Lung (tissue), 11 donors: ENCODE measurements at regions not wholly inside any gene's neighbourhood (a gene's known extent, or its start where the extent isn't known, plus 50 kb on each side); places are given as distances from the start of the nearest gene placed in this dataset.

Experiments
- ATAC-seq: fragments of 200-7000 bp; cut with Tn5 transposase; one replicate; pipeline ENCODE4 v1.9.1; 2020; ENCODE audit warnings: moderate number of reproducible peaks; ENCODE audit not compliant: insufficient read depth, low FRiP score
- DNase-seq, 3 donors: peaks; one replicate each; pipeline ENCODE4 v3.0.0-alpha.2; 2013 to 2017
- H3K27ac ChIP-seq, 2 donors: one replicate each; pipeline ENCODE4 v1.5.1; 2013; ENCODE audit warnings: mild to moderate bottlenecking in 2 of 2, moderate library complexity in 2 of 2, control low read depth in 1 of 2, inconsistent platforms in 1 of 2, low read depth in 1 of 2, low read length in 1 of 2
- H3K27me3 ChIP-seq, 3 donors: one replicate each; pipeline ENCODE4 v1.5.1; 2013; ENCODE audit warnings: low read length in 2 of 3; ENCODE audit not compliant: control insufficient read depth in 3 of 3, insufficient read depth in 3 of 3
- H3K36me3 ChIP-seq, 4 donors: one replicate each; pipeline ENCODE4 v1.5.1; 2013; ENCODE audit warnings: low read length in 4 of 4, mild to moderate bottlenecking in 1 of 4, moderate library complexity in 1 of 4; ENCODE audit not compliant: control insufficient read depth in 4 of 4, insufficient read depth in 4 of 4
- H3K4me1 ChIP-seq, 5 donors: one replicate each; pipeline ENCODE4 v1.5.1; 2013; ENCODE audit warnings: low read length in 5 of 5, mild to moderate bottlenecking in 2 of 5, moderate library complexity in 1 of 5; ENCODE audit not compliant: control insufficient read depth in 5 of 5, insufficient read depth in 5 of 5
- H3K4me3 ChIP-seq: one replicate; pipeline ENCODE4 v1.5.1; 2013; ENCODE audit warnings: mild to moderate bottlenecking, control low read depth, moderate library complexity
- H3K9ac ChIP-seq, 2 donors: one replicate each; pipeline ENCODE4 v1.5.1; 2013; ENCODE audit warnings: low read length in 2 of 2, control low read depth in 1 of 2; ENCODE audit not compliant: insufficient read depth in 1 of 2
- H3K9me3 ChIP-seq, 4 donors: one replicate each; pipeline ENCODE4 v1.5.1; 2013; ENCODE audit warnings: low read length in 3 of 4, mild to moderate bottlenecking in 1 of 4, moderate library complexity in 1 of 4; ENCODE audit not compliant: control insufficient read depth in 4 of 4, insufficient read depth in 3 of 4
- WGBS, 2 donors: extraction: QIAGEN DNeasy Blood & Tissue Kit; methylation state at CpG; one replicate each; pipeline ENCODE4 v1.1.7; 2013; 5-methylcytosine and 5-hydroxymethylcytosine counted together
- TF ChIP-seq, protein P1 (sequence below): IDR thresholded peaks from 2 replicates; pipeline ENCODE4 v1.5.1; 2012; ENCODE audit warnings: mild to moderate bottlenecking; ENCODE audit errors: control extremely low read depth, extremely low read depth
- donor health status: control.
- donor health status: control.
- donor health status: Bipolar disorder and iron deficiency.
- donor health status: healthy.
- donor health status: DM: yes; HTN: yes; CAD: no.

DNA sequence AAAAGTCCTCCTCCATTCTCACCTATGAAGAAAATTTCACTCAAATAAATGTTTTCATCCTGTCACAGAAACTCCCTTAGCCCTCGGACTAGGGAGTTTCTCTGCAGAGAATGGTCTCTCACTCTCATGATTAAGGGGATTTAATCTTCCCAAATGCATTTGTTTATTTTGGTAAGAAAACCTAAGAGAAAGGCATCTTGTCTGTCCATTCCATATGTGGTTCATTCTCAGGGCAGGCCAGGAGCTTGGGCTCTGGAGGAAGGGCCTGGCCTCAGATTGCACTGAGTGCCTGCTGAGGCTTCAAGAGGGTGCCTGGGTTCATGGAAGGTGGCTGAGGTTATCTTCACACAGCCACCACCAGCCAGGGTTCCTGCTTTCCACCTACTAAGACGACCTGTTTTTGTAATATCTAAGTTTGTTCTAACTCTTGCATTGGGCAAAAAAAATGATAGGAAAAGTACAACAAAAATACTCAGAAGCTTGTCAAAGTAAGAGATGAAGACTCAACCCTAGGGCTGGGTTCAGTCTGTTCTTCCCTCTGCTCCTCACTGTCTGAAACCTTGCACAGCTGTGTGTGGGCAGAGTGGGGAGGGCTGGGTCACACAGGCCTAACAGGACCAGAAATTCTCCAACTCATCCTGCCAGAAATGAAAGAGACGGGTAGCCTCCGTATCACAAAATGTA, 186.7 kb downstream of the CXCL12 start:
- DNase-seq (no peak), ATAC-seq (no peak)
- WGBS, 2 donors = 76 to 81% methylated on average over 4 of the region's 4 CpGs
- no peak overlapping the region for H3K4me3 ChIP-seq
- TF ChIP-seq, protein P1, sequence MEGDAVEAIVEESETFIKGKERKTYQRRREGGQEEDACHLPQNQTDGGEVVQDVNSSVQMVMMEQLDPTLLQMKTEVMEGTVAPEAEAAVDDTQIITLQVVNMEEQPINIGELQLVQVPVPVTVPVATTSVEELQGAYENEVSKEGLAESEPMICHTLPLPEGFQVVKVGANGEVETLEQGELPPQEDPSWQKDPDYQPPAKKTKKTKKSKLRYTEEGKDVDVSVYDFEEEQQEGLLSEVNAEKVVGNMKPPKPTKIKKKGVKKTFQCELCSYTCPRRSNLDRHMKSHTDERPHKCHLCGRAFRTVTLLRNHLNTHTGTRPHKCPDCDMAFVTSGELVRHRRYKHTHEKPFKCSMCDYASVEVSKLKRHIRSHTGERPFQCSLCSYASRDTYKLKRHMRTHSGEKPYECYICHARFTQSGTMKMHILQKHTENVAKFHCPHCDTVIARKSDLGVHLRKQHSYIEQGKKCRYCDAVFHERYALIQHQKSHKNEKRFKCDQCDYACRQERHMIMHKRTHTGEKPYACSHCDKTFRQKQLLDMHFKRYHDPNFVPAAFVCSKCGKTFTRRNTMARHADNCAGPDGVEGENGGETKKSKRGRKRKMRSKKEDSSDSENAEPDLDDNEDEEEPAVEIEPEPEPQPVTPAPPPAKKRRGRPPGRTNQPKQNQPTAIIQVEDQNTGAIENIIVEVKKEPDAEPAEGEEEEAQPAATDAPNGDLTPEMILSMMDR = no peak
- H3K27ac ChIP-seq = no peak overlapping the region
- H3K4me1 ChIP-seq = peaks cover 0 to 4% (median 0%) of the 10 kb centered on the region in 5 donors
- no peaks in the 10 kb centered on the region for H3K27me3 ChIP-seq
- H3K36me3 ChIP-seq = no peaks in the 10 kb centered on the region
- H3K9me3 ChIP-seq = no peaks in the 10 kb centered on the region
- H3K9ac ChIP-seq = no peak overlapping the region

DNA sequence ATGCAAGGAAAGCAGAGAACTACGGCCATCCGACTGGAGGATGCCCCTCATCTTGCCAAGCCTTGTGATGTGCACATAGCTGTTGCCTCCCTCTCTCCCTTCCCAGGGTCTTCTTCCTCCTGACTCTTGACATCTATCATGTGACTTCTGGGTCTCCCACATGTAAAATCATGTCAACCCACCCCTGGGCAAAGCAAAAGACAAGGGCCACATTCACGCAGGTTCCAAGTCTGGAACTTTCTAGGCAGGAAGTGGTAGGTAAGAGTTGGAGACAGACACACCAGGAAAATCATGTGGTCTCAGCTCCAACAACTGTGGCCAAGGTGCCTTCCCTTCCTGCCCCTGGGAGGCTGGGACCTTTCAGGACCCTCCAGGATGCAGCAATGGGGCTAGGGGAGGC, 187.3 kb downstream of the CXCL12 start:
- Histone ChIP-seq H3K36me3 (no peaks in the 10 kb centered on the region), H3K4me3 (no peak overlapping the region), H3K9me3 (no peaks in the 10 kb centered on the region), H3K4me1 (peaks cover 0 to 4% (median 0%) of the 10 kb centered on the region in 5 donors), H3K27ac (no peak overlapping the region), H3K9ac (no peak overlapping the region), H3K27me3 (no peaks in the 10 kb centered on the region)
- TF ChIP-seq, protein P1 = no peak
- 95 to 99% methylated on average over 3 of the region's 3 CpGs for WGBS, 2 donors
- no peak for ATAC-seq
- DNase-seq = no peak

DNA sequence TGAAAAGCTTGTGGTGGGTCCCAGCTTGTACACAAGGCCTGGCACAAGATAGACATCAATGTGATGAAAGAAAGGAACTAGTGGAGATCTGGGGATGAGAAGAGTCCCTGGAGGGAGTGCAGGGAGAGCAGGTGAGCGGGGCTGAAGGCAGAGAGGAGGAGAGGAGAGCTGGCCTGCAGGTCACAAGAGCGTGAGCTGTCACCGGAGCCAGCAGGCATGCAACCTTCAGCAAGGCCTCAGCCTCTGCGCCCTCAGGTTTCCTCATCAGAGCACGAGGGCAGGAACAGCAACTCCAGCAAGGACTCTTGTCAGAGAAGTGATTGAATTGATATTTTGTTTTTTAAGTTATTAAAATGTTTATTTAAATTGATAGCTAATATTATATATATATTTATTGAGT, 188.6 kb downstream of the CXCL12 start:
- no peak overlapping the region for H3K27ac ChIP-seq
- no peak for ATAC-seq
- H3K9ac ChIP-seq = no peak overlapping the region
- 91 to 94% methylated on average over 5 of the region's 5 CpGs for WGBS, 2 donors
- H3K4me1 ChIP-seq = peaks cover 0 to 4% (median 0%) of the 10 kb centered on the region in 5 donors
- H3K27me3 ChIP-seq = no peaks in the 10 kb centered on the region
- TF ChIP-seq, protein P1 = no peak
- H3K9me3 ChIP-seq = no peaks in the 10 kb centered on the region
- H3K36me3 ChIP-seq = no peaks in the 10 kb centered on the region
- no peak for DNase-seq
- no peak overlapping the region for H3K4me3 ChIP-seq

DNA sequence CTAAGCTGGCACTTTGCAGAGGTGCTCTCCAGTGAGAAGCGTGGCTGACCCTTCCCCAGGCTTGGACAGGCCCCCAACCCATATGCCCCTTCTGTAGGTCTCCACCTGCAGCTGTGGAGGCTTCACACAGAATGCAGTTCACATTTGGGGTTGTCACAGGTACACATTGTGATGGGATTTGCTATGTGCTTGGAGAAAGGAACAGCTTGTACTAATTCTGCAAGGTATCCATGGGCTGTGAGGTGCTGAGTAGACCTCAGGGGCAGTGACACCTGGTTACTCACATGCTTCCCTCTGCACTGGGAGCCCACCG, 188.9 kb downstream of the CXCL12 start:
- no peak overlapping the region for H3K27ac ChIP-seq
- H3K36me3 ChIP-seq = no peaks in the 10 kb centered on the region
- no peaks in the 10 kb centered on the region for H3K27me3 ChIP-seq
- TF ChIP-seq, protein P1 = no peak
- no peak for DNase-seq
- no peak overlapping the region for H3K4me3 ChIP-seq
- H3K4me1 ChIP-seq = peaks cover 0 to 4% (median 0%) of the 10 kb centered on the region in 5 donors
- H3K9ac ChIP-seq = no peak overlapping the region
- H3K9me3 ChIP-seq = no peaks in the 10 kb centered on the region
- ATAC-seq = no peak
- 72 to 86% methylated on average over 2 of the region's 2 CpGs for WGBS, 2 donors
